HEK293 (cell line): ENCODE measurements at regions not wholly inside any gene's neighbourhood (a gene's known extent, or its start where the extent isn't known, plus 50 kb on each side); places are given as distances from the start of the nearest gene placed in this dataset.

Experiments
- CTCF ChIA-PET: fragments of 350-600 bp; formaldehyde crosslinking; extraction: SDS; loops from one replicate; lab custom pipeline; 2021; ENCODE audit warnings: antibody characterized with exemption; lab: Yijun Ruan, JAX
- POLR2A ChIA-PET: fragments of 300-600 bp; formaldehyde crosslinking; extraction: SDS; loops from one replicate; lab custom pipeline; 2020; ENCODE audit warnings: antibody characterized with exemption, inconsistent platforms; lab: Yijun Ruan, JAX
- H3K27ac ChIP-seq: fragments of 200-500 bp; sonication (Bioruptor generic); 2 replicates; pipeline ENCODE4 v1.5.1; 2014; ENCODE audit warnings: low read depth, low read length, control low read depth, inconsistent platforms; ENCODE audit errors: extremely low read depth
- H3K36me3 ChIP-seq, 2 experiments: fragments of 200-500 bp in 1 of 2; sonication (Bioruptor generic) in 1 of 2; 1 replicate in 1 of 2; 2 replicates in 1 of 2; pipeline ENCODE4 v1.5.1; 2014 to 2017; ENCODE audit warnings: inconsistent platforms in 2 of 2, low read length in 2 of 2; ENCODE audit not compliant: control insufficient read depth in 2 of 2, insufficient read depth in 1 of 2
- H3K4me1 ChIP-seq: fragments of 200-500 bp; sonication (Bioruptor generic); 2 replicates; pipeline ENCODE4 v1.5.1; 2014; ENCODE audit warnings: mild to moderate bottlenecking, low read length, inconsistent platforms; ENCODE audit not compliant: control insufficient read depth, insufficient read depth
- H3K4me3 ChIP-seq: 2 replicates; pipeline ENCODE4 v1.5.1; 2011; ENCODE audit warnings: low read depth, mild to moderate bottlenecking, control low read depth, low read length, moderate library complexity
- H3K9me3 ChIP-seq: fragments of 200-500 bp; sonication (Bioruptor generic); 2 replicates; pipeline ENCODE4 v1.5.1; 2014; ENCODE audit warnings: low read depth, low read length, inconsistent platforms; ENCODE audit not compliant: control insufficient read depth, insufficient read depth
- AEBP2 ChIP-seq: fragments of 450-650 bp; formaldehyde crosslinking; IDR thresholded peaks from 2 replicates; pipeline ENCODE4 v1.5.1; 2016; ENCODE audit warnings: missing biosample characterization, missing genetic modification characterization, borderline replicate concordance
- BCL11B ChIP-seq: fragments of 450-650 bp; formaldehyde crosslinking; IDR thresholded peaks from 2 replicates; pipeline ENCODE4 v1.5.1; 2016; ENCODE audit warnings: low read depth, missing biosample characterization, missing genetic modification characterization
- GLIS1 ChIP-seq: fragments of 450-650 bp; formaldehyde crosslinking; IDR thresholded peaks from 2 replicates; pipeline ENCODE4 v1.5.1; 2016; ENCODE audit warnings: missing biosample characterization, missing genetic modification characterization
- MZF1 ChIP-seq: fragments of 450-650 bp; formaldehyde crosslinking; IDR thresholded peaks from 2 replicates; pipeline ENCODE4 v1.5.1; 2017; ENCODE audit warnings: missing biosample characterization, missing genetic modification characterization, borderline replicate concordance
- YY1 ChIP-seq: fragments of 450-650 bp; formaldehyde crosslinking; IDR thresholded peaks from 2 replicates; pipeline ENCODE4 v1.5.1; 2018; ENCODE audit warnings: missing biosample characterization, missing genetic modification characterization
- ZFP3 ChIP-seq: fragments of 450-650 bp; formaldehyde crosslinking; IDR thresholded peaks from 2 replicates; pipeline ENCODE4 v1.5.1; 2016; ENCODE audit warnings: low read depth, missing biosample characterization, missing genetic modification characterization
- ZFP69B ChIP-seq: fragments of 450-650 bp; formaldehyde crosslinking; IDR thresholded peaks from 2 replicates; pipeline ENCODE4 v1.5.1; 2016; ENCODE audit warnings: missing biosample characterization, missing genetic modification characterization
- ZNF214 ChIP-seq: fragments of 450-650 bp; formaldehyde crosslinking; IDR thresholded peaks from 2 replicates; pipeline ENCODE4 v1.5.1; 2017; ENCODE audit warnings: missing biosample characterization, mild to moderate bottlenecking, missing genetic modification characterization, borderline replicate concordance
- ZNF24 ChIP-seq: fragments of 450-650 bp; formaldehyde crosslinking; IDR thresholded peaks from 2 replicates; pipeline ENCODE4 v1.5.1; 2016; ENCODE audit warnings: missing biosample characterization, missing genetic modification characterization
- ZNF324 ChIP-seq: fragments of 450-650 bp; formaldehyde crosslinking; IDR thresholded peaks from 2 replicates; pipeline ENCODE4 v1.5.1; 2016; ENCODE audit warnings: missing biosample characterization, missing genetic modification characterization
- ZNF433 ChIP-seq: fragments of 450-650 bp; formaldehyde crosslinking; IDR thresholded peaks from 2 replicates; pipeline ENCODE4 v1.5.1; 2016; ENCODE audit warnings: missing biosample characterization, missing genetic modification characterization, low read depth
- ZNF521 ChIP-seq: fragments of 450-650 bp; formaldehyde crosslinking; IDR thresholded peaks from 2 replicates; pipeline ENCODE4 v1.5.1; 2017; ENCODE audit warnings: missing biosample characterization, mild to moderate bottlenecking, missing genetic modification characterization
- ZNF530 ChIP-seq: fragments of 450-650 bp; formaldehyde crosslinking; IDR thresholded peaks from 2 replicates; pipeline ENCODE4 v1.5.1; 2016; ENCODE audit warnings: low read depth, missing biosample characterization, missing genetic modification characterization
- ZNF561 ChIP-seq: fragments of 450-650 bp; IDR thresholded peaks from 2 replicates; pipeline ENCODE4 v1.5.1; 2018; ENCODE audit warnings: missing biosample characterization, missing genetic modification characterization, borderline replicate concordance
- ZNF596 ChIP-seq: fragments of 450-650 bp; IDR thresholded peaks from 2 replicates; pipeline ENCODE4 v1.5.0; 2018; ENCODE audit warnings: missing biosample characterization, mild to moderate bottlenecking, missing genetic modification characterization, moderate library complexity
- ZNF670 ChIP-seq: fragments of 450-650 bp; formaldehyde crosslinking; IDR thresholded peaks from 2 replicates; pipeline ENCODE4 v1.5.1; 2016; ENCODE audit warnings: missing biosample characterization, missing genetic modification characterization, low read depth
- ZXDB ChIP-seq: fragments of 450-650 bp; formaldehyde crosslinking; IDR thresholded peaks from 2 replicates; pipeline ENCODE4 v1.5.1; 2016; ENCODE audit warnings: missing biosample characterization, missing genetic modification characterization
- TF ChIP-seq, protein P1 (sequence below): fragments of 450-650 bp; formaldehyde crosslinking; IDR thresholded peaks from 2 replicates; pipeline ENCODE4 v1.5.1; 2016; ENCODE audit warnings: missing biosample characterization, missing genetic modification characterization
- TF ChIP-seq, protein P2 (sequence below): fragments of 450-650 bp; formaldehyde crosslinking; conservative IDR thresholded peaks from 2 replicates; pipeline ENCODE4 v1.5.1; 2016; ENCODE audit warnings: low read depth, missing biosample characterization, missing genetic modification characterization

DNA sequence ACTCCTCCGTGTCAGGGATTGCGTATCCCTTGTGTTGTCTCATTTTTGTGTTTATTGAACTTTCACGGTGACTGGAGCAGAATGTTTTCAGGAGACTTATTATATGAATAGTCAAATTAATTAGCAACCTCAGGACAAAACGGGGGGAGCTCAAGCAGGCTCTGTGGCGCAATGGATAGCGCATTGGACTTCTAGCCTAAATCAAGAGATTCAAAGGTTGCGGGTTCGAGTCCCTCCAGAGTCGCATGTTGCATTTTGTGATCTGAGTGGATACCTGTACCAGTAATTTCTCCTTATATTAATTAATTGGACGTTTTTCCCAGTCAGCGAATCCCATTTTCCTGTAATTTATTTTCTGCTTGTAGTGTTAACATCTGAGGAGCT lies 89.1 kb upstream of the ZNF184 start:
- ChIA-PET POLR2A (interaction anchor here (0.6 kb wide), 2 partner anchors 936 to 1005 kb away, joined by 3 to 5 read pairs; no protein-coding TSS in a partner anchor), CTCF (interaction anchor here (0.6 to 0.7 kb wide), 3 partner anchors 30 to 430 kb away, joined by 3 to 4 read pairs (median 4); no protein-coding TSS in a partner anchor)
- TF ChIP-seq ZNF530 (tag by site-specific recombination) (no peak), ZNF214 (tag by site-specific recombination) (no peak), ZNF561 (tag by site-specific recombination) (no peak), ZXDB (tag by site-specific recombination) (no peak), ZFP3 (tag by site-specific recombination) (no peak), ZNF521 (tag by site-specific recombination) (no peak), ZNF433 (tag by site-specific recombination) (no peak), BCL11B (tag by site-specific recombination) (no peak), ZFP69B (no peak), ZNF24 (tag by site-specific recombination) (no peak), YY1 (tag by site-specific recombination) (no peak), GLIS1 (tag by site-specific recombination) (no peak), ZNF324 (tag by site-specific recombination) (no peak)
- TF ChIP-seq, protein P1, sequence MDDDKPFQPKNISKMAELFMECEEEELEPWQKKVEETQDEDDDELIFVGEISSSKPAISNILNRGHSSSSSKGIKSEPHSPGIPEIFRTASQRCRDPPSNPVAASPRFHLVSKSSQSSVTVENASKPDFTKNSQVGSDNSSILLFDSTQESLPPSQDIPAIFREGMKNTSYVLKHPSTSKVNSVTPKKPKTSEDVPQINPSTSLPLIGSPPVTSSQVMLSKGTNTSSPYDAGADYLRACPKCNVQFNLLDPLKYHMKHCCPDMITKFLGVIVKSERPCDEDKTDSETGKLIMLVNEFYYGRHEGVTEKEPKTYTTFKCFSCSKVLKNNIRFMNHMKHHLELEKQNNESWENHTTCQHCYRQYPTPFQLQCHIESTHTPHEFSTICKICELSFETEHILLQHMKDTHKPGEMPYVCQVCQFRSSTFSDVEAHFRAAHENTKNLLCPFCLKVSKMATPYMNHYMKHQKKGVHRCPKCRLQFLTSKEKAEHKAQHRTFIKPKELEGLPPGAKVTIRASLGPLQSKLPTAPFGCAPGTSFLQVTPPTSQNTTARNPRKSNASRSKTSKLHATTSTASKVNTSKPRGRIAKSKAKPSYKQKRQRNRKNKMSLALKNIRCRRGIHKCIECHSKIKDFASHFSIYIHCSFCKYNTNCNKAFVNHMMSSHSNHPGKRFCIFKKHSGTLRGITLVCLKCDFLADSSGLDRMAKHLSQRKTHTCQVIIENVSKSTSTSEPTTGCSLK = no peak
- TF ChIP-seq, protein P2, sequence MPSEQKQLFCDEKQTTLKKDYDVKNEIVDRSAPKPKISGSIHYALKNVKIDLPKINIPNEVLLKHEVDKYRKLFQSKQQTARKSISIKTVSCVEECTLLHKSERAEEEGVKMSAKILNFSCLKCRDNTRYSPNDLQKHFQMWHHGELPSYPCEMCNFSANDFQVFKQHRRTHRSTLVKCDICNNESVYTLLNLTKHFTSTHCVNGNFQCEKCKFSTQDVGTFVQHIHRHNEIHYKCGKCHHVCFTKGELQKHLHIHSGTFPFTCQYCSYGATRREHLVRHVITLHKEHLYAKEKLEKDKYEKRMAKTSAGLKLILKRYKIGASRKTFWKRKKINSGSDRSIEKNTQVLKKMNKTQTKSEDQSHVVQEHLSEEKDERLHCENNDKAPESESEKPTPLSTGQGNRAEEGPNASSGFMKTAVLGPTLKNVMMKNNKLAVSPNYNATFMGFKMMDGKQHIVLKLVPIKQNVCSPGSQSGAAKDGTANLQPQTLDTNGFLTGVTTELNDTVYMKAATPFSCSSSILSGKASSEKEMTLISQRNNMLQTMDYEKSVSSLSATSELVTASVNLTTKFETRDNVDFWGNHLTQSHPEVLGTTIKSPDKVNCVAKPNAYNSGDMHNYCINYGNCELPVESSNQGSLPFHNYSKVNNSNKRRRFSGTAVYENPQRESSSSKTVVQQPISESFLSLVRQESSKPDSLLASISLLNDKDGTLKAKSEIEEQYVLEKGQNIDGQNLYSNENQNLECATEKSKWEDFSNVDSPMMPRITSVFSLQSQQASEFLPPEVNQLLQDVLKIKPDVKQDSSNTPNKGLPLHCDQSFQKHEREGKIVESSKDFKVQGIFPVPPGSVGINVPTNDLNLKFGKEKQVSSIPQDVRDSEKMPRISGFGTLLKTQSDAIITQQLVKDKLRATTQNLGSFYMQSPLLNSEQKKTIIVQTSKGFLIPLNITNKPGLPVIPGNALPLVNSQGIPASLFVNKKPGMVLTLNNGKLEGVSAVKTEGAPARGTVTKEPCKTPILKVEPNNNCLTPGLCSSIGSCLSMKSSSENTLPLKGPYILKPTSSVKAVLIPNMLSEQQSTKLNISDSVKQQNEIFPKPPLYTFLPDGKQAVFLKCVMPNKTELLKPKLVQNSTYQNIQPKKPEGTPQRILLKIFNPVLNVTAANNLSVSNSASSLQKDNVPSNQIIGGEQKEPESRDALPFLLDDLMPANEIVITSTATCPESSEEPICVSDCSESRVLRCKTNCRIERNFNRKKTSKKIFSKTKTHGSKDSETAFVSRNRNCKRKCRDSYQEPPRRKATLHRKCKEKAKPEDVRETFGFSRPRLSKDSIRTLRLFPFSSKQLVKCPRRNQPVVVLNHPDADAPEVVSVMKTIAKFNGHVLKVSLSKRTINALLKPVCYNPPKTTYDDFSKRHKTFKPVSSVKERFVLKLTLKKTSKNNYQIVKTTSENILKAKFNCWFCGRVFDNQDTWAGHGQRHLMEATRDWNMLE (tag by site-specific recombination) = no peak
- Histone ChIP-seq H3K4me1 (no peaks in the 10 kb centered on the region), H3K27ac (no peak overlapping the region), H3K4me3 (no peak overlapping the region), H3K36me3 (no peaks in the 10 kb centered on the region), H3K9me3 (no peaks in the 10 kb centered on the region)

- Histone ChIP-seq H3K36me3 (no peaks in the 10 kb centered on the region), H3K27ac (no peak overlapping the region), H3K4me3 (no peak overlapping the region), H3K4me1 (no peaks in the 10 kb centered on the region), H3K9me3 (no peaks in the 10 kb centered on the region)
- TF ChIP-seq AEBP2 (tag by site-specific recombination) (no peak), ZNF596 (tag by site-specific recombination) (no peak), ZNF670 (tag by site-specific recombination) (no peak), MZF1 (tag by site-specific recombination) (no peak)
- ChIA-PET CTCF (interaction anchor here (0.6 to 1.2 kb wide), 5 partner anchors 8 to 235 kb away, joined by 3 read pairs; no protein-coding TSS in a partner anchor), POLR2A (no interaction called here)
Measured at GRCh38 chr6:27558028-27558724, 85.3 kb upstream of the ZNF184 start.
